ENCODE measurements at regions not wholly inside any gene's neighbourhood (a gene's known extent, or its start where the extent isn't known, plus 50 kb on each side); places are given as distances from the start of the nearest gene placed in this dataset.
A peak's percentile ranks its signal among the peaks of the same experiment; 100 is the strongest.

- Histone ChIP-seq H3K27ac (ENCODE audit: low read depth, low read length) (no peak overlapping the region), H3K4me2 (ENCODE audit: low read length) (no peak overlapping the region), H2AFZ (ENCODE audit: low read depth, low read length) (no peak overlapping the region), H4K20me1 (ENCODE audit: insufficient read depth, low read length) (no peaks in the 10 kb centered on the region), H3K4me3 (ENCODE audit: insufficient read depth, low read depth, low read length) (no peak overlapping the region), H3K9me3 (ENCODE audit: insufficient read depth, low read depth, low read length) (no peaks in the 10 kb centered on the region), H3K79me2 (ENCODE audit: insufficient read depth, low read length) (no peaks in the 10 kb centered on the region), H3K9ac (ENCODE audit: low read length) (no peak overlapping the region), H3K27me3 (ENCODE audit: insufficient read depth, low read length) (peaks cover 25% of the 10 kb centered on the region), H3K4me1 (ENCODE audit: insufficient read depth, low read length) (peaks cover 12% of the 10 kb centered on the region), H3K36me3 (ENCODE audit: insufficient read depth, low read length) (no peaks in the 10 kb centered on the region)
- Mint-ChIP-seq H3K27me3 (ENCODE audit: low read depth, unreplicated experiment) (peaks cover 14% of the 10 kb centered on the region), H3K27ac (ENCODE audit: unreplicated experiment) (no peak overlapping the region), H3K4me3 (ENCODE audit: unreplicated experiment) (no peak overlapping the region), H3K9me3 (ENCODE audit: unreplicated experiment) (peaks cover 4% of the 10 kb centered on the region), H3K36me3 (ENCODE audit: low read depth, unreplicated experiment) (peaks cover 2% of the 10 kb centered on the region), H3K4me1 (ENCODE audit: low read depth, unreplicated experiment) (peaks cover 15% of the 10 kb centered on the region)
- DNase-seq (ENCODE audit: low read depth) (no peak), FAIRE-seq (no peak)
- TF ChIP-seq CTCF (IDR thresholded peaks at IDR 0.05; ENCODE audit: insufficient read depth, low read depth, low read length), result no peak
- no peak for TF ChIP-seq EZH2 (IDR thresholded peaks at IDR 0.05; ENCODE audit: insufficient read depth, low read length)
Measured at GRCh38 chr6:88370127-88370710, 204.1 kb upstream of the CNR1 start.

GRCh38 chr6:88369262-88369661 is 203.1 kb upstream of the CNR1 start:
- Mint-ChIP-seq H3K27ac (ENCODE audit: unreplicated experiment) (no peak overlapping the region), H3K9me3 (ENCODE audit: unreplicated experiment) (peaks cover 4% of the 10 kb centered on the region), H3K36me3 (ENCODE audit: low read depth, unreplicated experiment) (peaks cover 2% of the 10 kb centered on the region), H3K4me3 (ENCODE audit: unreplicated experiment) (no peak overlapping the region), H3K4me1 (ENCODE audit: low read depth, unreplicated experiment) (peaks cover 15% of the 10 kb centered on the region), H3K27me3 (ENCODE audit: low read depth, unreplicated experiment) (peaks cover 14% of the 10 kb centered on the region)
- Histone ChIP-seq H3K36me3 (ENCODE audit: insufficient read depth, low read length) (no peaks in the 10 kb centered on the region), H3K4me1 (ENCODE audit: insufficient read depth, low read length) (peaks cover 12% of the 10 kb centered on the region), H3K79me2 (ENCODE audit: insufficient read depth, low read length) (no peaks in the 10 kb centered on the region), H3K4me2 (ENCODE audit: low read length) (no peak overlapping the region), H4K20me1 (ENCODE audit: insufficient read depth, low read length) (no peaks in the 10 kb centered on the region), H3K4me3 (ENCODE audit: insufficient read depth, low read depth, low read length) (no peak overlapping the region), H3K9ac (ENCODE audit: low read length) (no peak overlapping the region), H3K27me3 (ENCODE audit: insufficient read depth, low read length) (peaks cover 15% of the 10 kb centered on the region), H2AFZ (ENCODE audit: low read depth, low read length) (no peak overlapping the region), H3K27ac (ENCODE audit: low read depth, low read length) (no peak overlapping the region), H3K9me3 (ENCODE audit: insufficient read depth, low read depth, low read length) (no peaks in the 10 kb centered on the region)
- no peak for DNase-seq (ENCODE audit: low read depth)
- no peak for FAIRE-seq
- TF ChIP-seq CTCF (IDR thresholded peaks at IDR 0.05; ENCODE audit: insufficient read depth, low read depth, low read length) (no peak), EZH2 (IDR thresholded peaks at IDR 0.05; ENCODE audit: insufficient read depth, low read length) (no peak)

DNA sequence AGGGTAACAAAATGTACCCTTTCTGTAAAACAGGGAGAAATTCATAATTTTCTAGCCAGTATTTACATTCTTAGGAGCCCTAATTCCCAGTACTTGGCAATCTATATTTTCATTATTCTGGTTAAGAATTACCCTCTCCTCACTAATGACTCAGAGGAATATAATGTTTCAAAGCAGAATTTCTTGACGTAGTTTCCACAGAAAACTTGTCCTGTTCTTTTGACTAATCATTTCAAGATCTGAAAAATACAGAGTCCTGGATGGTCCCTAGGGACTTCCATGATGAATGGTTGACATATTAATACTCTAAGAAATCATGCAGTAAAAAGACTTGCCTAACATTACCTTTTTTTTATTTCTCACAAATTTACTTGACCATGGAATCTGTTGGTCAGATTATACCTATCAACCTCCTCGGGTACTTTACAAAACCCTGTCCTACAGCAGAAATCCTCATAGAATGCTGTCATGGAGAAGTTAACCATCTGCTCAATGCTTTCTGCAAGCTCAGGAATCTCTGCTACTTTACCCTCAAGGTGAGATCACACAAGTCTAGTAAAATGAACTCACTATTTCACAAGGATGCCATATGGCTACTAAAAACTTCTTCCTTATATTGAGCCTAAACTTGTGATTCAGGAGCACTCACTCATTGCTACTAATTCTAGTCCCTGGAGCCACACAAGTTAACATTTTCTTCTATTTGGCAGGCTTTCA is 202.1 kb upstream of the CNR1 start:
- DNase-seq (ENCODE audit: low read depth) (peak; percentile 79), FAIRE-seq (peak; percentile 9)
- no peaks in the 10 kb centered on the region for H3K79me2 ChIP-seq (ENCODE audit: insufficient read depth, low read length)
- Mint-ChIP-seq H3K27ac (ENCODE audit: unreplicated experiment) (peak overlapping the region; percentile 11), H3K4me1 (ENCODE audit: low read depth, unreplicated experiment) (peaks cover 15% of the 10 kb centered on the region), H3K9me3 (ENCODE audit: unreplicated experiment) (peaks cover 4% of the 10 kb centered on the region), H3K4me3 (ENCODE audit: unreplicated experiment) (no peak overlapping the region), H3K36me3 (ENCODE audit: low read depth, unreplicated experiment) (peaks cover 2% of the 10 kb centered on the region), H3K27me3 (ENCODE audit: low read depth, unreplicated experiment) (peaks cover 14% of the 10 kb centered on the region)
- H3K4me2 ChIP-seq (ENCODE audit: low read length), result no peak overlapping the region
- H2AFZ ChIP-seq (ENCODE audit: low read depth, low read length), result no peak overlapping the region
- no peaks in the 10 kb centered on the region for H4K20me1 ChIP-seq (ENCODE audit: insufficient read depth, low read length)
- H3K4me1 ChIP-seq (ENCODE audit: insufficient read depth, low read length), result peaks cover 12% of the 10 kb centered on the region
- no peak for TF ChIP-seq CTCF (IDR thresholded peaks at IDR 0.05; ENCODE audit: insufficient read depth, low read depth, low read length)
- no peak overlapping the region for H3K27ac ChIP-seq (ENCODE audit: low read depth, low read length)
- H3K4me3 ChIP-seq (ENCODE audit: insufficient read depth, low read depth, low read length), result no peak overlapping the region
- H3K9me3 ChIP-seq (ENCODE audit: insufficient read depth, low read depth, low read length), result no peaks in the 10 kb centered on the region
- peaks cover 15% of the 10 kb centered on the region for H3K27me3 ChIP-seq (ENCODE audit: insufficient read depth, low read length)
- H3K36me3 ChIP-seq (ENCODE audit: insufficient read depth, low read length), result no peaks in the 10 kb centered on the region
- H3K9ac ChIP-seq (ENCODE audit: low read length), result no peak overlapping the region

Measured in astrocyte (in vitro differentiated cells and primary cell).